Ascending aorta (tissue), 2 donors: ENCODE measurements at regions not wholly inside any gene's neighbourhood (a gene's known extent, or its start where the extent isn't known, plus 50 kb on each side); places are given as distances from the start of the nearest gene placed in this dataset.

Experiments
- DNase-seq, 2 donors: peaks; one replicate each; pipeline ENCODE4 v3.0.0-alpha.2; 2019; ENCODE audit warnings: low spot score in 2 of 2
- H3K27ac ChIP-seq, 2 donors: fragments of 200-600 bp; sonication (generic); one replicate each; pipeline ENCODE4 v1.5.1; 2016 to 2017; ENCODE audit warnings: mild to moderate bottlenecking in 1 of 2
- H3K27me3 ChIP-seq: fragments of 200-600 bp; sonication (generic); one replicate; pipeline ENCODE4 v1.5.1; 2017
- H3K36me3 ChIP-seq, 2 donors: fragments of 200-600 bp; sonication (generic); one replicate each; pipeline ENCODE4 v1.5.1; 2016
- H3K4me1 ChIP-seq, 2 donors: fragments of 200-600 bp; sonication (generic); one replicate each; pipeline ENCODE4 v1.5.1; 2016 to 2017; ENCODE audit warnings: mild to moderate bottlenecking in 1 of 2
- H3K4me3 ChIP-seq, 2 donors: fragments of 200-600 bp; sonication (generic); one replicate each; pipeline ENCODE4 v1.5.1; 2016 to 2017; ENCODE audit warnings: mild to moderate bottlenecking in 1 of 2
- H3K9me3 ChIP-seq, 2 donors: fragments of 200-600 bp; sonication (generic); one replicate each; pipeline ENCODE4 v1.5.1; 2016
- intact Hi-C: fragments of 100-400 bp; cut with DNase I; formaldehyde crosslinking; loops from one replicate; pipeline ENCODE4 v1.15.1; 2023
- TF ChIP-seq, protein P1 (sequence below), 3 experiments: fragments of 200-600 bp in 2 of 3; fragments of 450-650 bp in 1 of 3; sonication (generic) in 2 of 3; IDR thresholded peaks; one replicate each; pipeline ENCODE4 v1.5.1; 2016 to 2019; ENCODE audit warnings: antibody characterized with exemption in 3 of 3, mild to moderate bottlenecking in 1 of 3, moderate library complexity in 1 of 3

DNA sequence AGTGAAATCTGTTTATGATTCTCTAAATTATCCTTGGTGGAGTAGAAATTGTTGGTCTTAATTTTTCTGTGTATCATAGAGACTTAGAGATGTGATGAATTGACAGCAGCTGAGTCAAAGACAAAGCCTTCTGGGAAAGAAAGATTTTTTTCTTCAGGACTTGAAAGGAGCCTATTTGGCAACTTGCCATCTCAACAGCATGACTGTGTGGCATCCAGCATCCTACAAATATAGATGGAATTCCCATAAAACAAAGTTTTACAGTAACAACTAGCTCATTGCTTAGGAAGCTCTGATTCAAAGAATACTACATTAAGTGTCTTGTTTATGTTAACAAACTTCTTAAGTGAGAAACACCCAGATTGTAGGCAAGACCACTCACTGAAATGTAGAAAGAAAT, 79.2 kb upstream of the SETBP1 start:
- Histone ChIP-seq H3K4me3 (no peak overlapping the region), H3K36me3 (no peaks in the 10 kb centered on the region), H3K4me1 (peaks cover 0 to 29% of the 10 kb centered on the region in 2 donors), H3K27ac (no peak overlapping the region), H3K9me3 (no peaks in the 10 kb centered on the region), H3K27me3 (no peaks in the 10 kb centered on the region)
- TF ChIP-seq, protein P1, sequence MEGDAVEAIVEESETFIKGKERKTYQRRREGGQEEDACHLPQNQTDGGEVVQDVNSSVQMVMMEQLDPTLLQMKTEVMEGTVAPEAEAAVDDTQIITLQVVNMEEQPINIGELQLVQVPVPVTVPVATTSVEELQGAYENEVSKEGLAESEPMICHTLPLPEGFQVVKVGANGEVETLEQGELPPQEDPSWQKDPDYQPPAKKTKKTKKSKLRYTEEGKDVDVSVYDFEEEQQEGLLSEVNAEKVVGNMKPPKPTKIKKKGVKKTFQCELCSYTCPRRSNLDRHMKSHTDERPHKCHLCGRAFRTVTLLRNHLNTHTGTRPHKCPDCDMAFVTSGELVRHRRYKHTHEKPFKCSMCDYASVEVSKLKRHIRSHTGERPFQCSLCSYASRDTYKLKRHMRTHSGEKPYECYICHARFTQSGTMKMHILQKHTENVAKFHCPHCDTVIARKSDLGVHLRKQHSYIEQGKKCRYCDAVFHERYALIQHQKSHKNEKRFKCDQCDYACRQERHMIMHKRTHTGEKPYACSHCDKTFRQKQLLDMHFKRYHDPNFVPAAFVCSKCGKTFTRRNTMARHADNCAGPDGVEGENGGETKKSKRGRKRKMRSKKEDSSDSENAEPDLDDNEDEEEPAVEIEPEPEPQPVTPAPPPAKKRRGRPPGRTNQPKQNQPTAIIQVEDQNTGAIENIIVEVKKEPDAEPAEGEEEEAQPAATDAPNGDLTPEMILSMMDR (IDR thresholded peaks at IDR 0.05), result no peak
- no peak for DNase-seq
- intact Hi-C loops, result no loop called here

DNA sequence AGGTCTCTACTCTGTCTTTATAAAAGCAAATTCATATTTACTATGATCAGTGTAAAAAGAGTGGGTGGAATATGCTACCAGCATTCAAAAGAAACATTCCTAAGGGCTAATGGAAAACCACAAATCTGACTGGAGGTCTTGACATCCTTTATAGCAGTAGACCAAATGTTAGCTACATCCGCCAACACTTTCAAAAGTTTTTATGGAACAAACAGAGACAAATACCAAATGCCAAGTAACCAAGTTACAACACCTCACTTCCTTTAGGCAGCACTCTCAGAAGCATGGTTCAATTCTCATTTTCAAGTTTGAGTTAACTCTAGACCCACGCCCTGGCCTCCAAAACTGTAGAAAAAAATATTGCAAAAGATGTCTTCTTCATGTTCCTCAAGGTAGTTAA, 78.3 kb upstream of the SETBP1 start:
- no peaks in the 10 kb centered on the region for H3K36me3 ChIP-seq
- no peak overlapping the region for H3K27ac ChIP-seq
- TF ChIP-seq, protein P1 (IDR thresholded peaks at IDR 0.05), result no peak
- DNase-seq, result no peak
- H3K9me3 ChIP-seq, result no peaks in the 10 kb centered on the region
- intact Hi-C loops, result no loop called here
- no peak overlapping the region for H3K4me3 ChIP-seq
- peaks cover 0 to 27% of the 10 kb centered on the region in 2 donors for H3K4me1 ChIP-seq
- no peaks in the 10 kb centered on the region for H3K27me3 ChIP-seq

DNA sequence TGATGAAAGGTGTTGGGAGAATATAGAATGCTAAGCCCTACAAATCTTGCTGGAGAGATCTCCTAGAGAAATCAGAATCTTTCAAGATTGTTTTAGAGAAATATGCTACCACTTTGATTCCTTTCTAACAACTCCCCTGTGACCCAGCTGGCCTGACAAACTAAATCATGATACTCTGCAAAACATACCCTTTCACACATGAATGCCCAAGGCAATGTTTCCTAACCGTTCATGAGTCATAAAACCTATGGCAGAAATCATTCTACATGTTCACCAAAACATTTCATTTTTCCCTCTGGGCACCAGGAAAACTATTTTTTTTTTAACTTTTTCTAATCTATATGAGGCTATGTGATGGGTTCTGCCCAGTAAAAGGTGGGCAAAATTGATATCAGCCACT, 77.8 kb upstream of the SETBP1 start:
- H3K4me3 ChIP-seq, result no peak overlapping the region
- intact Hi-C loops, result no loop called here
- H3K9me3 ChIP-seq, result no peaks in the 10 kb centered on the region
- no peak for DNase-seq
- H3K27ac ChIP-seq, result no peak overlapping the region
- no peaks in the 10 kb centered on the region for H3K36me3 ChIP-seq
- TF ChIP-seq, protein P1 (IDR thresholded peaks at IDR 0.05), result no peak
- H3K27me3 ChIP-seq, result no peaks in the 10 kb centered on the region
- peaks cover 0 to 22% of the 10 kb centered on the region in 2 donors for H3K4me1 ChIP-seq

DNA sequence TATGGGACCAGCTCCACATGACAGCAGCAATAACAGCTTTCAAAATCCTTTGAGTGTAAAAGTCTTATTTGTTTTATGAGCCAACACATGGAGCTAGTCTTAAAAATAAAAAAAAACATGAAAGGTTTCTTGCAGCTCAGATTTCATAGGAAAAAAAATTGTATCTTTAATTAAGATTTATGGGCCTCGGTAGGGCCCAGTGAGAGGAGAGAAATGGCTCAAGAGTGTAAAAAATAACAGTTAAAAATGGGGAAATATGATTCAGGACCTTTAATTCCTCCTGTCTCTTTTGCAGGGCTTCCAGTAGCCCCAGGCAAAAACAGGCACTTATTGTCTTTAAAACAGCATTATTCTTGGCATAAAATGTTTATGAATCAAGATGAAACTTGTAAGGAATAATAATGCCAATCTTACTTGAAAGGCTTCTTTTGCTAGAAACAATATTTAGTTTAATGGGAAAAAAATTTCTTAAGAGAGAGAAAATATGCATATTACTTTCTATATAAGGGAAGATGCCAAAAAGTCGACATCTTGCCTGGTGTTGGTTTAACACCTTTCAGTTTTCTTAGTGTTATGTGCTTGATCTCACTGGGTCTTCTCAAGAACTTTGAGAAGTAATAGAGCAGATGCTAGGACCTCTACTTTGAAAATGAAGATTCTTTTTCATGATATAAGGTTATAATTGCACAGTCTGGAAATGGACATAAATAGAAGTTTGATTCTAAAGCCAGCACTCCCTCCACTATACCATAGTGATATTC, 71.3 kb upstream of the SETBP1 start:
- intact Hi-C loops, result no loop called here
- no peak for DNase-seq
- H3K27ac ChIP-seq, result no peak overlapping the region

DNA sequence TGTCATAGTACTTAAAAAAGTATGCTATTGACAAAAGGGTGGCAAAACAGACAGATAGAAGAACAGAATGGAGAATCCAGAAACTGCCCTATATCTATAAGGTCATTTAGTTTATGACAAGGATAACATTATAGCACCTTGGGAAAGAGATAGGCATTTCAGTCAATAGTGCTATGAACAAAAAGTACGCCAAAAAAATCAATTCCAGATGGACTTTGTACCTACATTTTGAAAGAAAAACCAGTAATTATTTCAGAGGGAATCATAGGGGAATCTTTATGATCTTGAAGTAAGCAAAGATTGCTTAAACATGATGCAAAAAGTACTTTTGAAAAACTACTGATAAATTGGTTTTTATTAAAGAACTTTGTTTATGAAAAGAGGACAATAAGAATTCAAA, 59.9 kb upstream of the SETBP1 start:
- no peak overlapping the region for H3K4me3 ChIP-seq
- H3K36me3 ChIP-seq, result no peaks in the 10 kb centered on the region
- peaks cover 0 to 5% of the 10 kb centered on the region in 2 donors for H3K4me1 ChIP-seq
- peaks cover 0 to 4% of the 10 kb centered on the region in 2 donors for H3K9me3 ChIP-seq
- H3K27ac ChIP-seq, result no peak overlapping the region
- no peak for DNase-seq
- TF ChIP-seq, protein P1 (IDR thresholded peaks at IDR 0.05), result no peak
- no peaks in the 10 kb centered on the region for H3K27me3 ChIP-seq
- intact Hi-C loops, result no loop called here

More for the DNA sequence above, 71.3 kb upstream of the SETBP1 start:
- Histone ChIP-seq H3K27me3 (no peaks in the 10 kb centered on the region), H3K4me3 (no peak overlapping the region), H3K4me1 (no peaks in the 10 kb centered on the region), H3K36me3 (no peaks in the 10 kb centered on the region), H3K9me3 (no peaks in the 10 kb centered on the region)
- TF ChIP-seq, protein P1 (IDR thresholded peaks at IDR 0.05), result no peak
